ENCODE measurements at regions not wholly inside any gene's neighbourhood (a gene's known extent, or its start where the extent isn't known, plus 50 kb on each side); places are given as distances from the start of the nearest gene placed in this dataset.
"Not testable (repeated sequence)": the region's sequence is repeated elsewhere in the genome, so short reads cannot be mapped to it uniquely, and the experiment has no call there.

DNA sequence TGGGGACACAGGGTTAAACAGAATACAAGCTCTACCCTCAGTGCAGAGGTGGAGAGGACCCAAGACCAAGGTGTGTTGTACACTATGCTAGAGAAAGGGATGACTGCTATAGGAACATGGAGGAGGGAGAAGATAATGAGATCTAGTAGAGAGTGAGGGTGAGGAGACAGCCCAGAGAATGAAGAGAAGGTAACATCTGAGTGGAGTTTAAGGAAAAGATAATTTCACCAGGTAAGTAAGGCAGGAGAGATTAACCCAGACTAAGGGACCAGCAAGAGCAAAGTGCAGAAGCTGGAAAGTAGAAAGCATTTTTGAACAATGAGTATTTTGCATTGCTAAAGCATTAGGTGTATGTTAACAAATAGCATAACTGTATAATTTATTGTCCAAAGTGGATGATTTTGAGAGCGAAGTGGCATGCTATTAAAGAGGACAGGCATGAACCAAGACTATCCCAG lies 128.8 kb downstream of the RASSF10 start:
- Histone ChIP-seq H3K36me3 (no peaks in the 10 kb centered on the region), H3K27me3 (no peaks in the 10 kb centered on the region), H3K9me3 (no peaks in the 10 kb centered on the region), H3K4me3 (no peak overlapping the region), H3K27ac (no peak overlapping the region), H3K4me1 (peaks cover 12 to 32% (median 20%) of the 10 kb centered on the region in 4 donors)
- WGBS, 5 donors: 68 to 95% (median 93%) methylated on average over 1 of the region's 1 CpG
- DNase-seq: no peak
- intact Hi-C loops (cut with DNase I; ENCODE audit: low total_unique reads): no loop called here
- TF ChIP-seq POLR2AphosphoS5 (IDR thresholded peaks at IDR 0.05) (no peak), POLR2A (IDR thresholded peaks at IDR 0.05) (no peak), EP300 (IDR thresholded peaks at IDR 0.05) (no peak)
- TF ChIP-seq, protein P1, sequence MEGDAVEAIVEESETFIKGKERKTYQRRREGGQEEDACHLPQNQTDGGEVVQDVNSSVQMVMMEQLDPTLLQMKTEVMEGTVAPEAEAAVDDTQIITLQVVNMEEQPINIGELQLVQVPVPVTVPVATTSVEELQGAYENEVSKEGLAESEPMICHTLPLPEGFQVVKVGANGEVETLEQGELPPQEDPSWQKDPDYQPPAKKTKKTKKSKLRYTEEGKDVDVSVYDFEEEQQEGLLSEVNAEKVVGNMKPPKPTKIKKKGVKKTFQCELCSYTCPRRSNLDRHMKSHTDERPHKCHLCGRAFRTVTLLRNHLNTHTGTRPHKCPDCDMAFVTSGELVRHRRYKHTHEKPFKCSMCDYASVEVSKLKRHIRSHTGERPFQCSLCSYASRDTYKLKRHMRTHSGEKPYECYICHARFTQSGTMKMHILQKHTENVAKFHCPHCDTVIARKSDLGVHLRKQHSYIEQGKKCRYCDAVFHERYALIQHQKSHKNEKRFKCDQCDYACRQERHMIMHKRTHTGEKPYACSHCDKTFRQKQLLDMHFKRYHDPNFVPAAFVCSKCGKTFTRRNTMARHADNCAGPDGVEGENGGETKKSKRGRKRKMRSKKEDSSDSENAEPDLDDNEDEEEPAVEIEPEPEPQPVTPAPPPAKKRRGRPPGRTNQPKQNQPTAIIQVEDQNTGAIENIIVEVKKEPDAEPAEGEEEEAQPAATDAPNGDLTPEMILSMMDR (IDR thresholded peaks at IDR 0.05): no peak

DNA sequence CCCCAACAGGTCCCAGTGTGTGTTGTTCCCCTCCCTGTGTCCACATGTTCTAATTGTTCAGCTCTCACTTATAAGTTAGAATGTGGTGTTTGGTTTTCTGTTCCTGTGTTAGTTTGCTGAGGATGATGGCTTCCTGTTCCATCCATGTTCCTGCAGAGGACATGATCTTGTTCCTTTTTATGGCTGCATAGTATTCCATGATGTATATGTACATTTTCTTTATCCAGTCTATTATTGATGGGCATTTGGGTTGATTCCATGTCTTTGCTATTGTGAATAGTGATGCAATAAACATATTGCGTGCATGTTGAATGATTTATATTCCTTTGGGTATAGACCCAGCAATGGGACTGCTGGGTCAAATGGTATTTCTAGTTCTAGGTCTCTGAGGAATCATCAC lies 130.0 kb downstream of the RASSF10 start:
- H3K27ac ChIP-seq; DNase-seq; H3K36me3 ChIP-seq; intact Hi-C loops (cut with DNase I; ENCODE audit: low total_unique reads); H3K4me3 ChIP-seq; H3K27me3 ChIP-seq; H3K9me3 ChIP-seq: not testable (repeated sequence)
- peaks cover 12 to 33% (median 24%) of the 10 kb centered on the region in 4 donors for H3K4me1 ChIP-seq
- 94 to 98% (median 96%) methylated on average over 1 of the region's 1 CpG for WGBS, 5 donors

DNA sequence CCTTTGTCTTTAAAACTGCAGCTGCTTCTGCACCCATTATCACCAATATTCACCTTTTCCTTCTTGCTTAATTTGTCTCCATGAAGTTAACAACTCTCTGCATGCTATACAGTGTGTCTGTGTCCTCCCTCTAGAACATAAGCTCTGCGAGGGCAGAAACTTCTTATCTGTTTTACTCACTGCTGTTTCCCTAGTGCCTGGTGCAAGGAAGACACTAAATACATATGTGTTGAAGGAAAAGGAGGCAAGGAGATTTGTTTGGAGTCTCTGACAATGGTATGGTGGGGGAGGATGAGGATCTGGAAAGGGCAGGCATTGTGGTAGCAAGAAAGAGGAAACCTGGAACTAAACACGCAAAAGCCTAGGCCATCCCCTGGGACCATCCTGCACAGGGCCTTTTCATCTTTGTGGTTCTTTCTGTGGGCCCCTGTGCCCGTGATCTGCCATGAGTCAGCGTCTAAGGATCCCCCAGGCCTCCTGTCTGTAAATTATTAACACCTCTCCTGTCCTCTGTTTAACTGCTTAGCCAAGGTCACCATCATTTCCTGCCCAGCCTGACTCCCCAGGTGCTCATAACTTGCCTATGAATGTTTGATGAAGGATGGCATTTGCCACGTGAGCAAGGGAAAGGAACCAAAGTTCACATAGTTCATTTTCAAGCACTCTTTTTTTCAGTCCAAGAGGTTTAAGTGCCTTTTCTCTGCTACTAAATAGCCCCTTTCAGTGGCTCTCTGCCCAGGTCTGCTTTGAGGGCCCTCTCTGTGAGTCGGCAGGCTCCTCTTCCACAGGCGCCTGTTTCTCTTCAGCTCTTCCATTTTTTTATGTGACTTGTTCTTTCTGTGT lies 131.1 kb downstream of the RASSF10 start:
- intact Hi-C loops (cut with DNase I; ENCODE audit: low total_unique reads): no loop called here
- Histone ChIP-seq H3K27ac (peak overlapping the region; percentile 20 to 79 (median 66)), H3K36me3 (no peaks in the 10 kb centered on the region), H3K4me3 (no peak overlapping the region), H3K27me3 (no peaks in the 10 kb centered on the region), H3K9me3 (no peaks in the 10 kb centered on the region), H3K4me1 (peaks cover 12 to 33% (median 21%) of the 10 kb centered on the region in 4 donors)
- TF ChIP-seq POLR2AphosphoS5 (IDR thresholded peaks at IDR 0.05) (peak in 2 of 3 donors; percentile 60 to 67), POLR2A (IDR thresholded peaks at IDR 0.05) (no peak), EP300 (IDR thresholded peaks at IDR 0.05) (no peak)
- TF ChIP-seq, protein P1 (IDR thresholded peaks at IDR 0.05): no peak
- peak; percentile 78 to 94 for DNase-seq
- 32 to 51% (median 40%) methylated on average over 7 of the region's 7 CpGs for WGBS, 5 donors

DNA sequence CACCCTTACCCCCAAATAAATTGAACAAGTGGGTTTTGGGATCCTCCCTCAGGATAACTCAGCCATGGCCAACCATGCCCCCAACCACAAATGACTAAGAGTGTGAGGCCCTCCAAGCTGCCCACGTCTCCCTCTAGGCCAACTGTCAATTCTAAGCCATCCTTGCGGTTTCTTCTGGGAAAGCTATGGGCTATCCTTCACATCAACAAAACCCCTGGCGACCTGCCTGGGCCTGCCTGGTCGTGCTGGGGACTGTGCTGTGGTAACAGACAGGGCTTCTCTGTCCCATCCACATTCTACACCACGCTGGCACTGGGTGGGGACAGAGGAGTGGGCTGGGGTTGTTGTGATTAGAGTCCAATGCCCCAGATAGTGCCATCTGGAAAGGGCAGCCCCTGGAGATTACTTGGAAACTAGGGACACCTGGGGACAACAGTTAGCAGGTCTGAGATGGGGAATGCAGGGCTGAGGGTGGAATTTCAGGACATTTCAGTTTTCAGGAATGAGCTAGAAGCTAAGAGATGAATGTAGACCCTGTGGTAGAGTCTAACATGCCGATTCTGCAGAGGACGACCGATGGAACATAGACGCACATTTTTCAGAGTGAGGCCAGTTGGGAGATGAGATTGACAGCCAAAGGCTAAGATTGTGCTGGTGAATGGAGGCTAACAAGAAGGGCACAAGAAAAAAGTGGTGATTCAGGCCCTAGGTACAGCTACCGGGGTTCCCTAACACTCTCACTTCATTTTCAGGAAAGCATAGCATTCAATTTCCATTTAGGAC lies 131.9 kb downstream of the RASSF10 start:
- intact Hi-C loops (cut with DNase I; ENCODE audit: low total_unique reads): no loop called here
- peaks cover 12 to 33% (median 17%) of the 10 kb centered on the region in 4 donors for H3K4me1 ChIP-seq
- H3K4me3 ChIP-seq: no peak overlapping the region
- H3K36me3 ChIP-seq: no peaks in the 10 kb centered on the region
- no peaks in the 10 kb centered on the region for H3K27me3 ChIP-seq
- TF ChIP-seq POLR2AphosphoS5 (IDR thresholded peaks at IDR 0.05): no peak
- TF ChIP-seq, protein P1 (IDR thresholded peaks at IDR 0.05): no peak
- no peak for TF ChIP-seq POLR2A (IDR thresholded peaks at IDR 0.05)
- no peak for TF ChIP-seq EP300 (IDR thresholded peaks at IDR 0.05)
- peak in 1 of 2 donors; percentile 41 for DNase-seq
- WGBS, 5 donors: 72 to 84% (median 79%) methylated on average over 10 of the region's 10 CpGs
- no peaks in the 10 kb centered on the region for H3K9me3 ChIP-seq
- peak overlapping the region; percentile 20 to 78 (median 46) for H3K27ac ChIP-seq

All from stomach (tissue), 8 donors.